AG04449 (cell line): ENCODE measurements at regions not wholly inside any gene's neighbourhood (a gene's known extent, or its start where the extent isn't known, plus 50 kb on each side); places are given as distances from the start of the nearest gene placed in this dataset.
"Not testable (repeated sequence)": the region's sequence is repeated elsewhere in the genome, so short reads cannot be mapped to it uniquely, and the experiment has no call there.

ENCODE experiments used
- CTCF ChIA-PET: fragments of 350-600 bp; formaldehyde crosslinking; extraction: SDS; loops from one replicate; lab custom pipeline; 2021; ENCODE audit warnings: antibody characterized with exemption; lab: Yijun Ruan, JAX
- POLR2A ChIA-PET: fragments of 400-600, 350-600 bp; formaldehyde crosslinking; extraction: SDS; loops from one replicate; lab custom pipeline; 2020; ENCODE audit warnings: antibody characterized with exemption, inconsistent platforms; lab: Yijun Ruan, JAX
- DNase-seq: peaks from one replicate; pipeline ENCODE4 v3.0.0-alpha.2; 2010; ENCODE audit warnings: low read depth, low spot score
- H3K4me3 ChIP-seq: 2 replicates; pipeline ENCODE4 v1.5.1; 2011; ENCODE audit warnings: low read depth, mild to moderate bottlenecking, control low read depth, low read length
- CTCF ChIP-seq: IDR thresholded peaks from one replicate; pipeline ENCODE4 v1.5.1; 2011; ENCODE audit warnings: mild to moderate bottlenecking, moderate library complexity, low read length, control low read depth, inconsistent platforms; ENCODE audit not compliant: insufficient read depth; ENCODE audit errors: missing control alignments

- ChIA-PET CTCF (no interaction called here), POLR2A (no interaction called here)
- DNase-seq: no peak
- TF ChIP-seq CTCF: no peak
- no peak overlapping the region for H3K4me3 ChIP-seq
These were observed 271.3 kb downstream of the LRATD1 start for GRCh38 chr2:14903709-14904374.

- POLR2A ChIA-PET, H3K4me3 ChIP-seq, CTCF ChIA-PET, DNase-seq: not testable (repeated sequence)
These were observed 271.9 kb downstream of the LRATD1 start for GRCh38 chr2:14904378-14904777.

GRCh38 chr2:14905571-14905970, 273.1 kb downstream of the LRATD1 start:
- POLR2A ChIA-PET: no interaction called here
- no peak for DNase-seq
- TF ChIP-seq CTCF: no peak
- H3K4me3 ChIP-seq: no peak overlapping the region
- CTCF ChIA-PET: no interaction called here

- H3K4me3 ChIP-seq: no peak overlapping the region
- CTCF ChIA-PET: no interaction called here
- TF ChIP-seq CTCF: no peak
- no peak for DNase-seq
- POLR2A ChIA-PET: no interaction called here
These were observed 274.6 kb downstream of the LRATD1 start for GRCh38 chr2:14907014-14907612.

GRCh38 chr2:14909795-14910194, 277.3 kb downstream of the LRATD1 start:
- POLR2A ChIA-PET: no interaction called here
- CTCF ChIA-PET: no interaction called here
- H3K4me3 ChIP-seq: no peak overlapping the region
- TF ChIP-seq CTCF: no peak
- no peak for DNase-seq

GRCh38 chr2:14910654-14911053, 278.1 kb downstream of the LRATD1 start:
- no peak overlapping the region for H3K4me3 ChIP-seq
- no peak for TF ChIP-seq CTCF
- DNase-seq: no peak
- POLR2A ChIA-PET: no interaction called here
- CTCF ChIA-PET: no interaction called here

- H3K4me3 ChIP-seq: no peak overlapping the region
- no peak for DNase-seq
- ChIA-PET CTCF (no interaction called here), POLR2A (no interaction called here)
- no peak for TF ChIP-seq CTCF
These were observed 283.5 kb downstream of the LRATD1 start for GRCh38 chr2:14915983-14916382.
